Retina (tissue), 1 donor: ENCODE measurements at regions not wholly inside any gene's neighbourhood (a gene's known extent, or its start where the extent isn't known, plus 50 kb on each side); places are given as distances from the start of the nearest gene placed in this dataset.

Source experiments
- DNase-seq: peaks from one replicate; pipeline ENCODE4 v3.0.0-alpha.2; 2016

- no peak for DNase-seq
These were observed 494.0 kb upstream of the SUCLG2 start for GRCh38 chr3:68148447-68148846.

GRCh38 chr3:68142441-68142840 lies 488.0 kb upstream of the SUCLG2 start:
- no peak for DNase-seq

GRCh38 chr3:68139897-68140296 lies 485.5 kb upstream of the SUCLG2 start:
- DNase-seq = no peak

GRCh38 chr3:68136411-68136810 lies 482.0 kb upstream of the SUCLG2 start:
- no peak for DNase-seq

GRCh38 chr3:68135067-68135466 lies 480.7 kb upstream of the SUCLG2 start:
- DNase-seq = no peak

GRCh38 chr3:68129065-68129464 lies 474.7 kb upstream of the SUCLG2 start:
- DNase-seq = no peak

- DNase-seq = no peak
These were observed 468.8 kb upstream of the SUCLG2 start for GRCh38 chr3:68123231-68123630.

GRCh38 chr3:68121287-68121686 lies 466.9 kb upstream of the SUCLG2 start:
- no peak for DNase-seq

GRCh38 chr3:68116580-68116979 lies 462.2 kb upstream of the SUCLG2 start:
- DNase-seq = no peak

GRCh38 chr3:68103811-68104210 lies 449.4 kb upstream of the SUCLG2 start:
- no peak for DNase-seq

- DNase-seq = no peak
These were observed 436.2 kb upstream of the SUCLG2 start for GRCh38 chr3:68090571-68090970.

GRCh38 chr3:68089572-68090011 lies 435.2 kb upstream of the SUCLG2 start:
- DNase-seq = no peak

GRCh38 chr3:68088636-68089035 lies 434.2 kb upstream of the SUCLG2 start:
- no peak for DNase-seq

GRCh38 chr3:68088216-68088615 lies 433.8 kb upstream of the SUCLG2 start:
- DNase-seq = no peak

- no peak for DNase-seq
These were observed 417.6 kb upstream of the SUCLG2 start for GRCh38 chr3:68072062-68072461.

- no peak for DNase-seq
These were observed 415.8 kb upstream of the SUCLG2 start for GRCh38 chr3:68070186-68070585.

- DNase-seq = no peak
These were observed 412.9 kb upstream of the SUCLG2 start for GRCh38 chr3:68067314-68067713.

- DNase-seq = no peak
These were observed 408.5 kb upstream of the SUCLG2 start for GRCh38 chr3:68062926-68063325.

- no peak for DNase-seq
These were observed 406.5 kb upstream of the SUCLG2 start for GRCh38 chr3:68060910-68061309.

GRCh38 chr3:68060191-68060590 lies 405.8 kb upstream of the SUCLG2 start:
- DNase-seq = no peak

GRCh38 chr3:68059628-68060152 lies 405.3 kb upstream of the SUCLG2 start:
- DNase-seq = no peak

- no peak for DNase-seq
These were observed 403.4 kb upstream of the SUCLG2 start for GRCh38 chr3:68057637-68058320.

GRCh38 chr3:68056556-68056955 lies 402.1 kb upstream of the SUCLG2 start:
- DNase-seq = no peak

- no peak for DNase-seq
These were observed 400.8 kb upstream of the SUCLG2 start for GRCh38 chr3:68055215-68055614.

- no peak for DNase-seq
These were observed 395.4 kb upstream of the SUCLG2 start for GRCh38 chr3:68049776-68050175.
